Right kidney (tissue), 1 donor: ENCODE measurements at regions not wholly inside any gene's neighbourhood (a gene's known extent, or its start where the extent isn't known, plus 50 kb on each side); places are given as distances from the start of the nearest gene placed in this dataset.
"Not testable (repeated sequence)": the region's sequence is repeated elsewhere in the genome, so short reads cannot be mapped to it uniquely, and the experiment has no call there.

ENCODE experiments used
- DNase-seq: peaks from one replicate; pipeline ENCODE4 v3.0.0-alpha.2; 2016

DNA sequence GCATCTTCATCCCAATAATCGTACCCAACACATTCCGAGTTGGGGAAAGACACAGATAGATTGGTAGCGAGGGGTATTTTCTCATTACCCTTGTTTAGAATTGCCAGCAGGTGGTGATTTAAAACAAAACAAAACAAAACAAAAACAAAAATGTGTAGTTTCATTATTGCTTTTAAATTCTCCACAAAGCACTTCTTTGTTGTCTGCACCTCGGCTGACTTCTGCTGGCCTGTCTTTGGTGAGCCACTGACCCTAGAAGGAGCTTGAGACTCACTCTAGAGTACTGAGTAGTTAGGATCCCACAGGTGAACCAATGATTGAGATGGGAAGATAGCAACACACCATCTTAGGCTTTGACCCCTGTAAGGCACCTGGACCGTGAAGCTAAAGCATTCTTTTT is 105.4 kb upstream of the BET1 start:
- no peak for DNase-seq

DNA sequence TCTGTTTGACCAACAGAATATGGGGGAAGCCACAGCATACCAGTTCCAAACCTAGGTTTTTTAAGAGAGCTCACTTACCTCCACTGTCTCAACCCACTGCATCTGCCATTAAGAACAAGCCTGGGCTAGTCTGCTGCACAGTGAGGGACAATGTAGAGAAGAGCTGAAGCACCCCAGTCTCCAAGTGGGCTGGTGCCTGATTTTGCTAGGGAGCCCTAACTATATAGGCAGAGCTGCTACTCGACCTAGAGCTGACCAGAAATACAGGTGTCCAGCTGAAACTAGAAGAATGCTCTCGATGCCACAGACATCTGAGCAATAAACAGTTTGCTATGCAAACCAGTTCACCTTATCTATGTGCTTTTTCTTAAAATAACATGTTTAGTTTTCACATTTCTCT is 106.9 kb upstream of the BET1 start:
- DNase-seq = no peak

GRCh38 chr7:94115316-94115715 is 111.2 kb upstream of the BET1 start:
- DNase-seq = no peak

DNA sequence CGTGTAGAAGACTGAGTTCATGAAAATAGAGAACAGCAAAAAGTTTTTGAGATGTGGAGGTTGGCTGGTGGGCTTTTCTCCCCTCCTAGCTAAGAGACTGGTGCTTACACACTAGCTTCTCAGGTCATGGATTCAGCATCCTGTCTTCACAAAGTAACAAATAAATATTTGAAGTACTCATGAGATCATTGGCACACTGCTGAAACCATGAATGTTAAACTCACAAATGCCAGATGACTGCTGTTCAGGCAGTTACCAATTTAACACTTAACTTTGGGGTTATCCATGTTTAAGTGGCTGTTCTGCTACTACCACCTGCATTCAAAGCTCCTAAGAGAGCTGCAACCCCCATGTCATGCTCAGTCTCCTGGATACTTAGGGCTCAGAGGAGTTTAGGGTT is 119.0 kb upstream of the BET1 start:
- no peak for DNase-seq

- DNase-seq = no peak
These were observed 122.9 kb upstream of the BET1 start for GRCh38 chr7:94127026-94127425.

DNA sequence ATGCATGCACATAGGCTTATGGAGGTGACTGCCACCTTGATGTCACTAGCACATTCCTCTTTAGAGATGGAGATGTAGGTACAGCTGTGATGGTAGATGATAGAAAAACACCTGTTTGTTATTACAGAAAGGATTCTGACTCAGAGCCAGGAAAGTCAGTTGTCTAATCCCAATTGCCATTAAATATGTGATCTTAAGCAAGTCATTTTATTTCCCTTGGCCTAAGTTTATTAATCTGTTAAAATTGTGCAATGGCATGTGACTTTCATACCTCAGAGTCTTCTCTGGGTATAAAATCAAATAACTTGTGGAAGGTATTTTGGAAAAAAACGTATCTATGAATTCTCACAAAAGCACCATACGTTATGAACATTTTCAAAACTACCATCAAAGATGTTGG is 123.9 kb upstream of the BET1 start:
- no peak for DNase-seq

DNA sequence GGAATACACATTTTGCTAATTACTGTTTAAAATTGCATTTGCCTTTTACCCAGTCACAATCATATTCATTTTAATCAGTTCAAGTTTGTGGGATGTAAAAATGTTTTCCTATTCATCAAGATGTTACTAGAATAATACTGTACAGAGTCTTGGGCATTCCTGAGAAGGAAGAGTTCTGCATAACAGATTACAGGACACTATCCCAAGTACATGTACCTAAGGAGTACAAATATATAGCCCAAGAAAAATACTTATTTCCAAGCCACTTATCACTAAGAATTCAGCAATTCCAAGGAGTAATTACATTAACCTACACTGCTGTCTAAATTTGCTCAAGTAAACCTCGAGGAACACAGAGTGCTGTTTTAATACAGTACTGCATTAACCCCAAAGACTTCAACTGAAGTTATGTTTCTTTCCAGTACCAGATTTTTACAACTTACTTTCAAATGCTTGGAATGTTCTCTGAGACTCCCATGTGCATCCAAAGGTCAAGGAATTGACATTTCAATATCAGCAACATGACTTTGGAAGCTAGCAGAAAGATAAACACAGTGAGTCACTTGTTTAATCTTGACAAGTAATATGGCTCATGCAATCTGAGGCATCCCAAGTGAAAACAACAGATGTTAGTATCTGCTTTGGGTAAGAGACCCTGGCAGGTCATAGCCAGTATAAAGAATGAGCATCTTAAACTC is 125.4 kb upstream of the BET1 start:
- no peak for DNase-seq

- DNase-seq = no peak
These were observed 126.6 kb upstream of the BET1 start for GRCh38 chr7:94130716-94131115.

GRCh38 chr7:94133460-94133859 is 129.3 kb upstream of the BET1 start:
- no peak for DNase-seq

DNA sequence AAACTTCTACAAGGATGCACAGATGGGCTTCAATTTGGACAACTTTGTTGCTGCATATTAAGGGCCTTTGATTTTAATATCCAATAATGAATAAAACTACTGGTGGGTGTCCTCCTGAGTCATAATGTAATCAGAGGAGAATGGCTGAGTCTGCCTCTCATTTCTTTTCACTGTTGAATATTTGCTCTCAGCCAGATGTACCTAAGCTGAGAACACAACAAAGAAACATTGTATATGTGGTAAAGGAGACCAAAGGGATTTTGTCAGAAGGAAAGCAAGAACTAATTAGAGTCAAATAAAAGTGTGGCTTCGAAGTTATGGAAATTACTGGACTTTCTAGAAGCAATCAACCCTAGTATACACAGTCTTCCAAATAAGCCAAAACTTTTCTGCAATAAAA is 131.0 kb upstream of the BET1 start:
- no peak for DNase-seq

GRCh38 chr7:94142281-94142680 is 138.1 kb upstream of the BET1 start:
- DNase-seq = no peak

GRCh38 chr7:94145602-94146001 is 141.4 kb upstream of the BET1 start:
- DNase-seq = no peak

- DNase-seq = no peak
These were observed 142.3 kb upstream of the BET1 start for GRCh38 chr7:94146408-94146807.

DNA sequence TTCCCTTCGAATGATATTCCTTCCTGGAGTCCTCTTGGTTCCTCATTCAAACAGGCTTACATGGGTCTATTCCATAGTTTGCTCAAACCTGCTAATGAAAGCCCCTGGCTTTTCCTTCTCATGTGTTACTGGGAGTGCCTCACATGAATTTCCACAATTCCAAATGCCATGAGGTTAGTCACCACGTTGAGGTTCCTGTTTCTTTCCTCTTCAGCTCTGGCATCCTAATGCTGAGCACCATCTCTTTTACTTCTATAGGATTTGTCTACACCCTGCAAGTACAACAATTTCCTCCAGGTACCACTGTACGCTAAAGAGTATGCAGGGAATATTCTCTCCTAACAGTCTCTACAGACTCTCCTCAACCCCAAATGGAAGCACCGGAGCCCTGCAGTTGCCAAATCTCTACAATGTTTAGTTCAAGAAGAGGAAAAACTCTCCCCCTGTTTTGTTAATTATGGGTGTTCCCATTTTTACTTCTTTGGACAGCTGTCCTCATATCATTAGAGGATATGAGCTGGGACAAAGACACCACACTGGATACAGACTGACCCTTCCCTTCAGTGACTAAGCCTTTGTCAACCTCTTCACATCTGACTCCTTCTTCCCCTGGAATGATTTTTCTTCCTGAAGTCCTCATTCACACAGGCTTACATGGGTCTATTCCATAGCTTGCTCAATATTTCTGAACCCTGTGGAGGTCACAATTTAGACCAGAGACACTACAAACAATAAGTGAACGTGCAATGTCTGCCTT is 145.8 kb upstream of the BET1 start:
- no peak for DNase-seq

GRCh38 chr7:94154182-94154581 is 150.0 kb upstream of the BET1 start:
- DNase-seq = no peak

DNA sequence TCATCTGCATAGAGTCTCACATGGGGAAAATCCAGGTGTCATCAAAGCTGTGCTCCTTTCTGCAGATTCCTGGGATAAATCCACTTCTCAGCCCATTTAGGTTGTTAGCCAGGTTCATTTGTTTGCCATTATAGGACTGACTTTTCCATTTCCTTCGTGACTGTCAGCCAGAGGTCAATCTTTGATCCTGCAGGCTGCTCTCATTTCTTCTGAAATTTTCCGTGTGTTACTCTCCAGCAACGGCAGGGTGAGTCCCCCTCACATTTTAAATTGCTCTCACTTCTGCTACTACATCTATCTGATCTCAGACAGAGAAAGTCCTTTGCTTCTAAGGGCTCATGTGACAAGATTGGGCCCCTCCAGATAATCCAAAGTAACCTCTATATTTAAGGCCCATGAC is 150.7 kb upstream of the BET1 start:
- no peak for DNase-seq

DNA sequence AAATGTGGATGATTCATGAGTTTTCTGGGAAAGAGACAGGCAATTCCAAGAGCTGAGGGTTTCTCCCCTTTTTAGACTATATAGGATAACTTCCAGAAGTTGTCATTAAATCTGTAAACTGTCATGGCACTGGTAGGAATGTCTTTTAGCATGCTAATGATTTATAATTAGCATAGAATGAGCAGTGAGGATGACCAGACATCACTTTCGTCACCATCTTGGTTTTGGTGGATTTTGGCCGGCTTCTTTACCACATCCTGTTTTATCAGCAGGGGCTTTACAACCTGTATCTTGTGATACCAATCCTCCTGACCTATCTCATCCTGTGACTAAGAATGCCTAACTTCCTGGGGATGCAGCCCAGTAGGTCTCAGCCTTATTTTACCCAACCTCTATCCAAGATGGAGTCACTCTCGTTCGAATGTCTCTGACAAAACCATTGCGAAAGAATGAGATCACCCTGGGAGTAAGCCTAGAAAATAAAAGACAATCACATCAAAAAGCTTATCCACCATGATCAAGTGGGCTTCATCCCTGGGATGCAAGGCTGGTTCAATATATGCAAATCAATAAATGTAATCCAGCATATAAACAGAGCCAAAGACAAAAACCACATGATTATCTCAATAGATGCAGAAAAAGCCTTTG is 153.6 kb upstream of the BET1 start:
- DNase-seq = not testable (repeated sequence)

GRCh38 chr7:94160719-94161435 is 156.7 kb upstream of the BET1 start:
- no peak for DNase-seq

GRCh38 chr7:94161476-94161875 is 157.3 kb upstream of the BET1 start:
- DNase-seq = no peak

DNA sequence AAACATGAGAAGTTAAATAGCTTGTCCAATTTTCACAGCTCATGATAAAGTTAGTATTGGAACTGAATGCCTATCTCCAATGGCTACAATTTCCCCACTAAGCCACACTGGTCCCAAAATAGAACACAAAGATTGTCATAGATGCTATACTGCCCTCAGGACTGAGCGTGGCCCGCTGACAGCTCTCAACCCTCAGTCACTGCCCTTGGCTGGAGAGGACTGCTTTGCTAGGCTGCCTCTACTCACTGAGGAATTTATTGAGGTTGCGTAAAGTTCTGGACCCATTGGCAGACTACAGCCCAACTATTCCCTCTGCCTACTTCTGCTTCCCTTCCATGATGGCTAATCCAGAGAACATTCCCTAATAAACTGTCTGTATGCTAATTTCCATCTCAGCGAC is 165.5 kb upstream of the BET1 start:
- DNase-seq = no peak

GRCh38 chr7:94170836-94171235 is 166.7 kb upstream of the BET1 start:
- no peak for DNase-seq

- DNase-seq = no peak
These were observed 169.3 kb upstream of the BET1 start for GRCh38 chr7:94173436-94173835.

GRCh38 chr7:94174375-94174774 is 170.2 kb upstream of the BET1 start:
- DNase-seq = no peak
